IMR-90 (cell line): ENCODE measurements at regions not wholly inside any gene's neighbourhood (a gene's known extent, or its start where the extent isn't known, plus 50 kb on each side); places are given as distances from the start of the nearest gene placed in this dataset.

Experiments used
- ATAC-seq: fragments of 200-7000 bp; cut with Tn5 transposase; 2 replicates; pipeline ENCODE4 v1.9.1; 2020; ENCODE audit warnings: low read depth, mild to moderate bottlenecking, moderate library complexity
- BruUV-seq: library from RNA; stranded (reverse); fragments of 400-500 nt; replicated peaks from 2 replicates; lab custom pipeline; 2021; lab: Mats Ljungman, UMichigan
- CTCF ChIA-PET: fragments of 300-600 bp; formaldehyde crosslinking; extraction: SDS; loops from one replicate; lab custom pipeline; 2021; ENCODE audit warnings: antibody characterized with exemption; lab: Yijun Ruan, JAX
- POLR2A ChIA-PET: fragments of 300-600 bp; sonication (Branson Sonifier 250); formaldehyde crosslinking; loops from one replicate; lab custom pipeline; 2022; ENCODE audit warnings: antibody characterized with exemption; ENCODE audit not compliant: unreplicated experiment; lab: Charles Lee
- DNase-seq: peaks from one replicate; pipeline ENCODE4 v3.0.0; 2013
- H2AFZ ChIP-seq: replicated peaks from 2 replicates; pipeline ENCODE3; 2013; ENCODE audit warnings: low read length, mild to moderate bottlenecking; ENCODE audit not compliant: poor library complexity
- H2AK5ac ChIP-seq: 2 replicates; pipeline ENCODE4 v1.6.1; 2013; ENCODE audit warnings: low read depth, low read length, inconsistent platforms
- H2AK9ac ChIP-seq: replicated peaks from 2 replicates; pipeline ENCODE3; 2013; ENCODE audit warnings: mild to moderate bottlenecking, low read depth, low read length, moderate library complexity; ENCODE audit not compliant: poor library complexity
- H2BK120ac ChIP-seq: 2 replicates; pipeline ENCODE4 v1.6.1; 2013; ENCODE audit warnings: low read depth, low read length, inconsistent platforms
- H2BK15ac ChIP-seq: 3 replicates; pipeline ENCODE4 v1.6.1; 2013; ENCODE audit warnings: low read depth, low read length, inconsistent platforms
- H2BK20ac ChIP-seq: 2 replicates; pipeline ENCODE4 v1.6.1; 2013; ENCODE audit warnings: low read depth, mild to moderate bottlenecking, inconsistent platforms, low read length, moderate library complexity
- H2BK5ac ChIP-seq: 2 replicates; pipeline ENCODE4 v1.6.1; 2013; ENCODE audit warnings: mild to moderate bottlenecking, low read depth, low read length, inconsistent platforms; ENCODE audit not compliant: poor library complexity, severe bottlenecking
- H3K14ac ChIP-seq: replicated peaks from 2 replicates; pipeline ENCODE4 v1.6.1; 2013; ENCODE audit warnings: low read depth, low read length, inconsistent platforms
- H3K18ac ChIP-seq: 2 replicates; pipeline ENCODE4 v1.6.1; 2013; ENCODE audit warnings: low read depth, low read length, control low read depth
- H3K23ac ChIP-seq: 2 replicates; pipeline ENCODE4 v1.6.1; 2013; ENCODE audit warnings: low read depth, low read length, inconsistent platforms
- H3K27ac ChIP-seq: 2 replicates; pipeline ENCODE4 v1.5.1; 2013; ENCODE audit warnings: mild to moderate bottlenecking, control low read depth, low read length; ENCODE audit not compliant: insufficient read depth
- H3K27me3 ChIP-seq: 2 replicates; pipeline ENCODE4 v1.6.1; 2013; ENCODE audit warnings: low read length; ENCODE audit not compliant: control insufficient read depth, insufficient read depth
- H3K36me3 ChIP-seq: 2 replicates; pipeline ENCODE4 v1.6.1; 2013; ENCODE audit warnings: low read length, mixed read lengths; ENCODE audit not compliant: control insufficient read depth, insufficient read depth
- H3K4ac ChIP-seq: 2 replicates; pipeline ENCODE4 v1.6.1; 2013; ENCODE audit warnings: low read depth, low read length, inconsistent platforms
- H3K4me1 ChIP-seq: 2 replicates; pipeline ENCODE4 v1.6.1; 2013; ENCODE audit warnings: low read length, mixed read lengths; ENCODE audit not compliant: control insufficient read depth, insufficient read depth
- H3K4me2 ChIP-seq: 2 replicates; pipeline ENCODE4 v1.6.1; 2013; ENCODE audit warnings: low read depth, mild to moderate bottlenecking, control low read depth, low read length, moderate library complexity
- H3K4me3 ChIP-seq: 2 replicates; pipeline ENCODE4 v1.5.1; 2013; ENCODE audit warnings: low read depth, mild to moderate bottlenecking, control low read depth, low read length, moderate library complexity; ENCODE audit not compliant: insufficient read depth
- H3K56ac ChIP-seq: 2 replicates; pipeline ENCODE4 v1.6.1; 2013; ENCODE audit warnings: low read length, inconsistent platforms; ENCODE audit not compliant: insufficient read depth; ENCODE audit errors: extremely low read depth
- H3K79me1 ChIP-seq, 2 experiments: 2 replicates each; pipeline ENCODE4 v1.6.1; 2013; ENCODE audit warnings: low read length in 2 of 2, inconsistent platforms in 1 of 2, low read depth in 1 of 2
- H3K9ac ChIP-seq: 2 replicates; pipeline ENCODE4 v1.6.1; 2013; ENCODE audit warnings: low read depth, low read length, control low read depth
- H3K9me1 ChIP-seq: 2 replicates; pipeline ENCODE4 v1.6.1; 2013; ENCODE audit warnings: low read length, inconsistent platforms; ENCODE audit not compliant: insufficient read depth
- H3K9me3 ChIP-seq: 2 replicates; pipeline ENCODE4 v1.6.1; 2013; ENCODE audit warnings: low read length; ENCODE audit not compliant: control insufficient read depth, insufficient read depth
- H4K20me1 ChIP-seq: 2 replicates; pipeline ENCODE4 v1.6.1; 2013; ENCODE audit warnings: low read length, inconsistent platforms; ENCODE audit not compliant: insufficient read depth
- H4K5ac ChIP-seq: 2 replicates; pipeline ENCODE4 v1.6.1; 2013; ENCODE audit warnings: mild to moderate bottlenecking, low read depth, low read length, control low read depth
- H4K8ac ChIP-seq, 2 experiments: 2 replicates each; pipeline ENCODE4 v1.6.1; 2013; ENCODE audit warnings: low read depth in 2 of 2, low read length in 2 of 2, control low read depth in 1 of 2, inconsistent platforms in 1 of 2
- H4K91ac ChIP-seq: 2 replicates; pipeline ENCODE4 v1.6.1; 2013; ENCODE audit warnings: low read depth, low read length, inconsistent platforms; ENCODE audit not compliant: insufficient read depth
- CHD1 ChIP-seq: IDR thresholded peaks from 2 replicates; pipeline ENCODE4 v1.6.1; 2012; ENCODE audit warnings: low read depth, low read length, improper control_type of control experiment
- FOS ChIP-seq: fragments of 150-350 bp; IDR thresholded peaks from 2 replicates; pipeline ENCODE4 v1.6.1; 2016; ENCODE audit warnings: low read depth, low read length
- MAZ ChIP-seq: IDR thresholded peaks from 2 replicates; pipeline ENCODE4 v1.6.1; 2012; ENCODE audit warnings: low read depth, mild to moderate bottlenecking, low read length, improper control_type of control experiment, moderate library complexity, borderline replicate concordance
- NFE2L2 ChIP-seq: fragments of 150-350 bp; IDR thresholded peaks from 2 replicates; pipeline ENCODE4 v1.6.1; 2016; ENCODE audit warnings: low read depth, mild to moderate bottlenecking, low read length
- RAD21 ChIP-seq: IDR thresholded peaks from 2 replicates; pipeline ENCODE4 v1.6.1; 2012; ENCODE audit warnings: low read length, improper control_type of control experiment
- RFX5 ChIP-seq: IDR thresholded peaks from 2 replicates; pipeline ENCODE4 v1.8.0; 2012; ENCODE audit warnings: low read depth, mild to moderate bottlenecking, low read length, moderate library complexity
- SMC3 ChIP-seq: fragments of 150-350 bp; IDR thresholded peaks from 2 replicates; pipeline ENCODE4 v1.6.1; 2016; ENCODE audit warnings: low read depth, mild to moderate bottlenecking, antibody characterized with exemption, low read length, moderate library complexity
- USF2 ChIP-seq: fragments of 150-350 bp; IDR thresholded peaks from 2 replicates; pipeline ENCODE4 v1.6.1; 2017; ENCODE audit warnings: mild to moderate bottlenecking, antibody characterized with exemption, low read length, low read depth
- WGBS, 2 experiments: methylation state at CpG; one replicate each; pipeline versions ENCODE4 v1.1.5 to v1.1.7; 2013; ENCODE audit warnings: missing lambda C conversion rate in 2 of 2; ENCODE audit not compliant: insufficient read length in 1 of 2; ENCODE audit errors: extremely low coverage in 2 of 2; 5-methylcytosine and 5-hydroxymethylcytosine counted together
- dilution Hi-C: fragments of 300-500 bp; cut with HindIII; formaldehyde crosslinking; loops from one replicate; pipeline ENCODE4 v1.14.3; 2018; ENCODE audit warnings: low sequenced_read_pairs; ENCODE audit not compliant: unreplicated experiment
- in situ Hi-C: fragments of 300-500 bp; cut with MboI; formaldehyde crosslinking; loops from 3 replicates; pipeline ENCODE4 v1.14.3; 2019; ENCODE audit warnings: low sequenced_read_pairs, inconsistent platforms, mixed read lengths
- intact Hi-C: fragments of 100-400 bp; cut with micrococcal nuclease; formaldehyde crosslinking; loops from 2 replicates; pipeline ENCODE4 v1.10.0; 2022

- Histone ChIP-seq H2BK120ac (no peak overlapping the region), H4K20me1 (no peaks in the 10 kb centered on the region), H4K91ac (no peak overlapping the region), H2BK20ac (no peak overlapping the region), H3K4me1 (no peaks in the 10 kb centered on the region), H2BK15ac (no peak overlapping the region), H4K8ac (no peak overlapping the region), H3K27me3 (no peaks in the 10 kb centered on the region), H3K27ac (no peak overlapping the region), H3K79me1 (no peaks in the 10 kb centered on the region), H3K56ac (no peak overlapping the region), H3K14ac (no peak overlapping the region), H2AK9ac (no peak overlapping the region), H3K23ac (no peak overlapping the region), H3K18ac (no peak overlapping the region), H4K5ac (no peak overlapping the region), H2AFZ (no peak overlapping the region), H2BK5ac (no peak overlapping the region), H3K4ac (no peak overlapping the region), H3K9me3 (peaks cover 16% of the 10 kb centered on the region), H3K9ac (no peak overlapping the region), H2AK5ac (no peak overlapping the region), H3K4me2 (no peak overlapping the region), H3K4me3 (no peak overlapping the region), H3K9me1 (no peaks in the 10 kb centered on the region), H3K36me3 (no peaks in the 10 kb centered on the region)
- DNase-seq (no peak), ATAC-seq (no peak)
- dilution Hi-C loops (no loop called here), in situ Hi-C loops (no loop called here), intact Hi-C loops (no loop called here)
- TF ChIP-seq FOS: no peak
- TF ChIP-seq USF2: no peak
- no peak for TF ChIP-seq CHD1
- no peak for TF ChIP-seq MAZ
- no peak for TF ChIP-seq NFE2L2
- no peak for TF ChIP-seq RFX5
- no peak for TF ChIP-seq SMC3
- TF ChIP-seq RAD21: no peak
- WGBS, 2 experiments: no CpG with 5 or more reads among the region's 12 CpGs
- ChIA-PET POLR2A (no interaction called here), CTCF (no interaction called here)
- BruUV-seq: no TSS peak
These were observed 408.8 kb upstream of the IRX1 start for GRCh38 chr5:3186736-3187405.
